Esophagus squamous epithelium (tissue), 4 donors: ENCODE measurements at regions not wholly inside any gene's neighbourhood (a gene's known extent, or its start where the extent isn't known, plus 50 kb on each side); places are given as distances from the start of the nearest gene placed in this dataset.

Source experiments
- POLR2A ChIP-seq, 4 donors: fragments of 450-650 bp; IDR thresholded peaks; one replicate each; pipeline ENCODE4 v1.6.1; 2017; ENCODE audit warnings: antibody characterized with exemption in 4 of 4, mild to moderate bottlenecking in 4 of 4, moderate library complexity in 3 of 4
- TF ChIP-seq, protein P1 (sequence below), 6 experiments: fragments of 450-650 bp in 4 of 6; fragments of 200-600 bp in 2 of 6; sonication (generic) in 2 of 6; IDR thresholded peaks; one replicate each; pipeline ENCODE4 v1.5.1; 2016 to 2019; ENCODE audit warnings: antibody characterized with exemption in 6 of 6, mild to moderate bottlenecking in 4 of 6, moderate library complexity in 4 of 6

DNA sequence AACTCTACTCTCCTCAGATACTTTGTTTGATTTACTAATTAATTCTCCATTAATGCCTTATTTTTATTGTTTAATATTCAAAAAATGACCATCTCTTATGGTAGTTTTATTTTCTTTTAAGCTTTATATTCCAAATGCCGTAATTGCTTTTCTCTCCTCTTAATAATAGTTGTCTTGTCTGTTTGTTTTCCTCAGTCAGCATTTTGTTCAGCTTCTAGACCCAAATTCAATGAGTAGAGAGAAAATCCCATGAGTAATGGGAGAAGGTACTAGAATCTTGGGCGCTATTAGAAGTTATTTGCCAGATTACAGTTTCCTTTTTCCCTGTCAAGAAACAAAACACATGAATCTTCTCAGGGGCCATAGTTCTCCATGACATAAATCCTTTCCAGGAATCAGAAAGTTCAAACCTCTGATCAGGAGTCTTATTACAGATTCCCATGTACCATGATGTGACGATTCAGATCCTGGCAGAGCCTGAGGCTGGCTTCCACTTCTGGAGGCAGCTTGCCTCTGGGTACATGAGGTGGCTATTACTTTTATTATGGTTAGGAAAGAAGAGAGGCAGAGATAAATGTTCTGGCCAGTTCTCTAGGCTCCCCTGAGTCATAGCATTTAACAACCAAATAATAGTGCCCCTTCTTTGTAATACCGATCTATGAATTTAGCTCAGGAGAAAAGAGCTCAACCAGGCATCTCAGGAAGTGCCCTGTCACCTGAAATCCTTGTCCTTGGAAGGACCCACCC is 485.1 kb upstream of the SETBP1 start:
- TF ChIP-seq, protein P1, sequence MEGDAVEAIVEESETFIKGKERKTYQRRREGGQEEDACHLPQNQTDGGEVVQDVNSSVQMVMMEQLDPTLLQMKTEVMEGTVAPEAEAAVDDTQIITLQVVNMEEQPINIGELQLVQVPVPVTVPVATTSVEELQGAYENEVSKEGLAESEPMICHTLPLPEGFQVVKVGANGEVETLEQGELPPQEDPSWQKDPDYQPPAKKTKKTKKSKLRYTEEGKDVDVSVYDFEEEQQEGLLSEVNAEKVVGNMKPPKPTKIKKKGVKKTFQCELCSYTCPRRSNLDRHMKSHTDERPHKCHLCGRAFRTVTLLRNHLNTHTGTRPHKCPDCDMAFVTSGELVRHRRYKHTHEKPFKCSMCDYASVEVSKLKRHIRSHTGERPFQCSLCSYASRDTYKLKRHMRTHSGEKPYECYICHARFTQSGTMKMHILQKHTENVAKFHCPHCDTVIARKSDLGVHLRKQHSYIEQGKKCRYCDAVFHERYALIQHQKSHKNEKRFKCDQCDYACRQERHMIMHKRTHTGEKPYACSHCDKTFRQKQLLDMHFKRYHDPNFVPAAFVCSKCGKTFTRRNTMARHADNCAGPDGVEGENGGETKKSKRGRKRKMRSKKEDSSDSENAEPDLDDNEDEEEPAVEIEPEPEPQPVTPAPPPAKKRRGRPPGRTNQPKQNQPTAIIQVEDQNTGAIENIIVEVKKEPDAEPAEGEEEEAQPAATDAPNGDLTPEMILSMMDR (IDR thresholded peaks at IDR 0.05) = no peak
- TF ChIP-seq POLR2A (IDR thresholded peaks at IDR 0.05) = no peak
